ENCODE measurements at regions not wholly inside any gene's neighbourhood (a gene's known extent, or its start where the extent isn't known, plus 50 kb on each side); places are given as distances from the start of the nearest gene placed in this dataset.

DNA sequence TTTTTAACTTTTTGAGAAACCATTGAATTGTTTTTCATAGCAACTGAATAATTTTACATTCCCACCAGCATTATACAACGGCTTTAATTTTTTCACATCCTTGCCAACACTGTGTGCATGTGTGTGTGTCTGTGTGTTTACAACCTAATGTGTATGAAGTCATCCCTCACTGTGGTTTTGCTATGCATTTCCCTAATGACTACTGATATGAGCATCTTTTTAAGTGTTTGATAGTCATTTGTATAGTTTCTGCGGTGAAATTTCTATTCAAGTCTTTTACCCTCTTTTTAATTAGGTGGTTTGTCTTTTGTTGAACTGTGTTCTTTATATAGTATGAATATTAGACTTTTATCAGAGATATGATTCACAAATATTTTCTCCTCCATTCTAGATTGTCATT, 263.1 kb upstream of the COX7C start:
- H3K4me3 ChIP-seq (ENCODE audit: low read depth, low read length), result no peak overlapping the region
- TF ChIP-seq, protein P1, sequence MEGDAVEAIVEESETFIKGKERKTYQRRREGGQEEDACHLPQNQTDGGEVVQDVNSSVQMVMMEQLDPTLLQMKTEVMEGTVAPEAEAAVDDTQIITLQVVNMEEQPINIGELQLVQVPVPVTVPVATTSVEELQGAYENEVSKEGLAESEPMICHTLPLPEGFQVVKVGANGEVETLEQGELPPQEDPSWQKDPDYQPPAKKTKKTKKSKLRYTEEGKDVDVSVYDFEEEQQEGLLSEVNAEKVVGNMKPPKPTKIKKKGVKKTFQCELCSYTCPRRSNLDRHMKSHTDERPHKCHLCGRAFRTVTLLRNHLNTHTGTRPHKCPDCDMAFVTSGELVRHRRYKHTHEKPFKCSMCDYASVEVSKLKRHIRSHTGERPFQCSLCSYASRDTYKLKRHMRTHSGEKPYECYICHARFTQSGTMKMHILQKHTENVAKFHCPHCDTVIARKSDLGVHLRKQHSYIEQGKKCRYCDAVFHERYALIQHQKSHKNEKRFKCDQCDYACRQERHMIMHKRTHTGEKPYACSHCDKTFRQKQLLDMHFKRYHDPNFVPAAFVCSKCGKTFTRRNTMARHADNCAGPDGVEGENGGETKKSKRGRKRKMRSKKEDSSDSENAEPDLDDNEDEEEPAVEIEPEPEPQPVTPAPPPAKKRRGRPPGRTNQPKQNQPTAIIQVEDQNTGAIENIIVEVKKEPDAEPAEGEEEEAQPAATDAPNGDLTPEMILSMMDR (IDR thresholded peaks at IDR 0.05; ENCODE audit: insufficient read depth, low read length), result no peak
- DNase-seq (ENCODE audit: low read depth), result no peak

DNA sequence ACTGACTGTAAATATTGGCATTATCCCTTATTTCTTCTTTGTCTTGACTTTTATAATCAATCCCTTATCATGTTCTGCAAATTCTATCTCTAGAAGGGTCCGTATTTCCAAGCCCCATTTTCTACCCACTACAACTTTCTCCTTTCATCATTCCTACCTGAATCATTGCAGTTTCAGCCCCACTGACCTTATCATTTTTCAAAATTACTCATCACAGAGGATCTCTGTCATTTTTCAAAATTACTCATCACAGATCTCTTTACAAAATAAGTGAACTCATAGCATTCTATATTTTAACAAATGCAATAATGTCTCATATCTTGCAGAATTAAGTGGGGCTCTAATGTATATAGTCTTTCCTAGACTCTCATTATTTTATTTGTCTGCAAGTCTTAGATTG, 256.9 kb upstream of the COX7C start:
- no peak overlapping the region for H3K4me3 ChIP-seq (ENCODE audit: low read depth, low read length)
- TF ChIP-seq, protein P1 (IDR thresholded peaks at IDR 0.05; ENCODE audit: insufficient read depth, low read length), result no peak
- DNase-seq (ENCODE audit: low read depth), result no peak

DNA sequence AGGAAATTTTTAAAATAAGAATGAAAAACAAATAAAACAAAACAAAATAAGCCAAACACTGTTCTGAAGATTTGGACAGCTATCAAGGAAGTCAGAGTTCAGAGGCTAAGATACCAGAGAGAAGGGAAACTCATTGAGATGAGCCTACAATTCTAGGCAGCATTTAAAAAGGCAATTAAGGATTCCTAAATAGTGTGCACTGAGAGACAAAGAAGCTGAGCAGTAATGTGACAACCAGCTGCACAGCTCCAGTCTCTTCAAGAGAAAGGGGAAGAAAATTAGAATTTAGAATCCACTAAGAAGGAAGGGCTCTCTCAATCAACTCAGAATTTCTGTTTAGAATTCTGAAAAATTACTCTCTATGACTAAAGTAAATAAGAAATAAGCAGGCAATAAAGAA, 246.7 kb upstream of the COX7C start:
- DNase-seq (ENCODE audit: low read depth), result no peak
- no peak overlapping the region for H3K4me3 ChIP-seq (ENCODE audit: low read depth, low read length)
- TF ChIP-seq, protein P1 (IDR thresholded peaks at IDR 0.05; ENCODE audit: insufficient read depth, low read length), result no peak

DNA sequence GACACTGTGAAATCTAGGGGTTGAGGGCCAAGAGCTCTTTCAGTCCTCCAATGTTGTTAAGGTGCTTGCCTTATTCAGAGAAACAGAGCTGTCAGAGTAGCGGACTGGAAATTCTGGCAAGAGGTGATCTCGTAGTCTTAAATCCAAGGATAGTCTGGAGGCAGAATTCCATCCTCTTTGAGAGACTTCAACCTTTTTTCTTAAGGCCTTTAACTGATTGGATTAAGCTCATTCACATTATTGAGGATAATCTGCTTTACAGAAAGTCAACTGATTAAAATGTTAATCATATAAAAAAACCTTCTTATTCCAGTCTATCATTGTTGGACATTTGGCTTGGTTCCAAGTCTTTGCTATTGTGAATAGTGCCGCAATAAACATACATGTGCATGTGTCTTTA, 243.1 kb upstream of the COX7C start:
- no peak for DNase-seq (ENCODE audit: low read depth)
- no peak overlapping the region for H3K4me3 ChIP-seq (ENCODE audit: low read depth, low read length)
- TF ChIP-seq, protein P1 (IDR thresholded peaks at IDR 0.05; ENCODE audit: insufficient read depth, low read length), result no peak

DNA sequence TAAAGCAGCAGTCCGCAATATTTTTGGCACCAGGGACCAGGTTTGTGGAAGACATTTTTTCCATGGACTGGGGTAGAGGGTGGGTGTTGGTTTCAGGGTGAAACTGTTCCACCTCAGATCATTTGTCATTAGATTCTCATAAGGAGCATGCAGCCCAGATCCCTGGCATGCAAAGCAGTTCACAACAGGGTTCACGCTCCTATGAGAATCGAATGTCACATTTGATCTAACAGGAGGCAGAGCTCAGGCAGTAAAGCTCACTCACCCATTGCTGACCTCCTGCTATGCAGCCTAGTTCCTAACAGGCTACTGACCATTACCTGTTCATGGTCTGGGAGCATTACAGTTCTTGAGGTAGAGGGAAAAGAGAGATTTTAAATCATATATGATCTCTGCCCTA, 241.5 kb upstream of the COX7C start:
- no peak for DNase-seq (ENCODE audit: low read depth)
- TF ChIP-seq, protein P1 (IDR thresholded peaks at IDR 0.05; ENCODE audit: insufficient read depth, low read length), result no peak
- H3K4me3 ChIP-seq (ENCODE audit: low read depth, low read length), result no peak overlapping the region

DNA sequence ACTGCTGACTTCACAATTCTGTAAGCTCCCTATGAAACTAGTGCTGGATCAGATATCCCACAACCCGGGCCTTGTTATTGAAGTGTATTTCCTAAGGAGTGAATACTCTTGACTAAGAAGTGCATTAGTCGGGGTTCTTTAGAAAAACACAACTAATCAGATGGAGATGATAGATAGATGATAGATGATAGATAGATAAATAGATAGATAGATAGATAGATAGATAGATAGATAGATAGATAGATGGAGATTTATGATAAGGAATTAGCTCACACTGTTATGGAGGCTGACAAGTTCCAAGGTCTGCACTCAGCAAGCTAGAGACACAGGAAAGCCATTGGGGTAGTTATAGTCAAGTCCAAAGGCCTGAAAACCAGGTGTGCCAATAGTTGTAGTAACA, 214.6 kb upstream of the COX7C start:
- TF ChIP-seq, protein P1 (IDR thresholded peaks at IDR 0.05; ENCODE audit: insufficient read depth, low read length), result no peak
- DNase-seq (ENCODE audit: low read depth), result no peak

DNA sequence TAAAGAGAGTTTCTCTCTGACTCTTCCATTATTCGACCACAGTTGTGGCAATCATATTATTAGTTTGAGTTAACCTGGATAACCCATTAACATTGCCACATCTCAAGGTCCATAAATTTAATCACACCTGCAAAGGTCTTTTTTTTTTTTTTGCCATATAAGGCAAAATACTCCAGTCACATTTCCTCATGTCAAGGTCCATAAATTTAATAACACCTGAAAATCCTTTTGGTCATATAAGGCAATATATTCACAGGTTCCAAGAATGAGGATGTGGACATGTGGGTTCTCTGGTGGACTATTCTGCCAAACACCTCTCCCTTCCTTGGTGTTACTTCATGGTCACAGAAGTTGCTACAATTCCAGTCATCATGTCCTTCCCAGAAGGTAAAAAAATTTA, 213.5 kb upstream of the COX7C start:
- no peak for DNase-seq (ENCODE audit: low read depth)
- H3K4me3 ChIP-seq (ENCODE audit: low read depth, low read length), result no peak overlapping the region
- TF ChIP-seq, protein P1 (IDR thresholded peaks at IDR 0.05; ENCODE audit: insufficient read depth, low read length), result no peak

More for the DNA sequence above, 214.6 kb upstream of the COX7C start:
- no peak overlapping the region for H3K4me3 ChIP-seq (ENCODE audit: low read depth, low read length)
